ENCODE measurements at regions not wholly inside any gene's neighbourhood (a gene's known extent, or its start where the extent isn't known, plus 50 kb on each side); places are given as distances from the start of the nearest gene placed in this dataset.
"Not testable (repeated sequence)": the region's sequence is repeated elsewhere in the genome, so short reads cannot be mapped to it uniquely, and the experiment has no call there.

GRCh38 chr10:118805146-118805545, 50.4 kb upstream of the CACUL1 start:
- H3K36me3 ChIP-seq, result no peaks in the 10 kb centered on the region

DNA sequence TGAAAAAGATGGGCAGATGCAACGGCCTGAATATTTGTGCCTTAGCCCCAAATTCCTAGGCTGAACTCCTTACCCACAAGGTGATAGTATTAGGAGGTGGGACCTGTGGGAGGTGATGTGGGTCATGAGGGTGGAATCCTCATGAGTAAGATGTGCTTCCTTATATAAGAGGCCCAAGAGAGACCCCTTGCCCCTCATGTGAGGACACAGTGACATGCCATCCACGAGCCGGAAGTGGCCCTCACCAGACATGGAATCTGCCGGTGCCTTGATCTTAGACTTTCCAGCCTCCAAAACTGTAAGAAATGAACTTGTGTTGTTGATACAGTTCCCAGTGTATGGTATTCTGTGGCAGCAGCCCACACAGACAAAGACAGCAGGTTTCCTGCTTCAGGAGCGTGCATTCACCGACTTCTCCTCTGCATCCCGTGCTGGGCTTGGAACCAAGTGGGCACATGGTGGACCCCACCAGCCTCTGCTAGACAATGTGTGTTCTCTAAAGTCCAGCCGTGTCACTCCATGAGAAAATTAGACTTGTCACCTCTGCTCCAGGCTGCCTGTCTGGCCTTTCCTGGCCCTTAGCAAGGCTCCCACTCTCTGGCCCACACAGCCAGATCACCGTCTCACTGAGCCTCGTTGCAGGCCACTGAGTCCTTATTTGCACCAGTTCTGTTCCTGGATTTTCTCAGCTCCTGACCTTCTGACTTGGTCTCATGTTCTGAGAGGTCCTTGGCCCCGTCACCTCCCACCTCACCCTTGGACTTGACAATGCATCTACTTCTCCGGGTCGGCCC, 52.9 kb upstream of the CACUL1 start:
- TF ChIP-seq Cebpa-rat (IDR thresholded peaks at IDR 0.05), result no peak
- Histone ChIP-seq H3K27ac (no peak overlapping the region), H3K4me1 (peaks cover 8 to 22% (median 16%) of the 10 kb centered on the region in 10 experiments; a peak in 19 of 20 replicates), H4K20me1 (no peaks in the 10 kb centered on the region), H3K36me3 (no peaks in the 10 kb centered on the region), H3K9ac (no peak overlapping the region), H3K9me3 (replicated peaks in 1 of 11) (no peaks in the 10 kb centered on the region), H3K4me3 (no peak overlapping the region), H3K27me3 (no peaks in the 10 kb centered on the region), H3K4me2 (no peak overlapping the region)

More at GRCh38 chr10:118805146-118805545, 50.4 kb upstream of the CACUL1 start:
- Histone ChIP-seq H3K27me3 (no peaks in the 10 kb centered on the region), H3K4me3 (no peak overlapping the region), H3K4me2 (no peak overlapping the region), H3K4me1 (peaks cover 0 to 12% (median 9%) of the 10 kb centered on the region in 10 experiments; a peak in 16 of 20 replicates), H3K9ac (no peak overlapping the region), H3K27ac (no peak overlapping the region), H4K20me1 (no peaks in the 10 kb centered on the region), H3K9me3 (replicated peaks in 1 of 11) (no peaks in the 10 kb centered on the region)
- no peak for TF ChIP-seq Cebpa-rat (IDR thresholded peaks at IDR 0.05)

DNA sequence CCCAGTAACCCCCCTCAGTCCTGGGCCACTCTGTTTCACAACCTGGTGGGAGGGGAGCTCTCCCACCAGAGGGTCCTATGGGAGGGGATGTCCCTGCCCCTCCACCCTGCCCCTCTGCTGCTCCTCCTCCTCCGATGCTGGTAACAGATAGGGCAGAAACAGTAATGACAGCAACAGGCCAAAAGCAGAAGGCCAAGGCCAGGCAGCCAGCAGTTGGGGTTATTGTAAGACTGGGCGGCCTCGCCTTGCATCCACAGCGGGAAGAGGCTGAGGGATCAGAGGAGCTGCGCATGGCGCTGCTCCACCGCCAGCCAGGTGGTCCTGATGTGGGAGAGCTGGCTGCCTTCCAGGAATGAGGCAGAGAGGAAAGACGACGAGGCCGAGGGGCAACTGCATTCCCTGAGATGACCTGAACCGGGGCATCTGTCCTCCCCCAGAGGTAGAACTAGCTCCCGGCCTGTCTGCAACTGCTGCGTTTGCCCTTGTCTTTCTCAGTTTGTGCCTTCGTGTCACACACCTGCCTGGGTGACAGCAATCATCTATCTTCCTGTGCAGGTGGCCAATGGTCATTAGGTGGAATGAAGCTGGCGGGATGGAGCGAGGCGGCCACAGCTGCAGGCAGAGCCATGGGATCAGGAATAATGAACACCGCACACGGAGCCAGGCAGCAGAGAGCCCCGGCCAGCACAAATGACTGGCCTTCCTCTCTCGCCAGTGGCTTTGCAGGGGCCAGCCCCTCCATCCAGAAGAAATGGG, 54.0 kb upstream of the CACUL1 start:
- H3K4me1 ChIP-seq, result peaks cover 8 to 22% (median 16%) of the 10 kb centered on the region in 10 experiments; a peak in 19 of 20 replicates
- peak overlapping the region in 4 of 11 experiments; percentile 15 to 53 (median 22); a peak in 5 of 22 replicates for H3K4me2 ChIP-seq
- H3K27ac ChIP-seq, result no peak overlapping the region
- H3K9me3 ChIP-seq (replicated peaks in 1 of 11), result no peaks in the 10 kb centered on the region
- no peak overlapping the region for H3K4me3 ChIP-seq
- no peaks in the 10 kb centered on the region for H4K20me1 ChIP-seq
- no peak overlapping the region for H3K9ac ChIP-seq
- no peak for TF ChIP-seq Cebpa-rat (IDR thresholded peaks at IDR 0.05)
- no peaks in the 10 kb centered on the region for H3K27me3 ChIP-seq
- H3K36me3 ChIP-seq, result no peaks in the 10 kb centered on the region

- Histone ChIP-seq H3K36me3 (no peaks in the 10 kb centered on the region), H3K27ac (no peak overlapping the region), H3K4me2 (peak overlapping the region in 8 of 11 experiments; percentile 3 to 53 (median 16); a peak in 7 of 22 replicates), H3K4me1 (peaks cover 8 to 22% (median 16%) of the 10 kb centered on the region in 10 experiments; a peak in 19 of 20 replicates), H3K4me3 (no peak overlapping the region), H3K9ac (no peak overlapping the region), H3K9me3 (replicated peaks in 1 of 11) (no peaks in the 10 kb centered on the region), H4K20me1 (no peaks in the 10 kb centered on the region), H3K27me3 (no peaks in the 10 kb centered on the region)
- no peak for TF ChIP-seq Cebpa-rat (IDR thresholded peaks at IDR 0.05)
Measured at GRCh38 chr10:118809357-118810220, 54.8 kb upstream of the CACUL1 start.

- H3K4me2 ChIP-seq, result peak overlapping the region in 6 of 11 experiments; percentile 22 to 41 (median 38); a peak in 11 of 22 replicates
- H3K4me3 ChIP-seq, result no peak overlapping the region
- no peak overlapping the region for H3K27ac ChIP-seq
- H4K20me1 ChIP-seq, result no peaks in the 10 kb centered on the region
- H3K27me3 ChIP-seq, result no peaks in the 10 kb centered on the region
- H3K9ac ChIP-seq, result no peak overlapping the region
- H3K36me3 ChIP-seq, result no peaks in the 10 kb centered on the region
- no peaks in the 10 kb centered on the region for H3K9me3 ChIP-seq (replicated peaks in 1 of 11)
- TF ChIP-seq Cebpa-rat (IDR thresholded peaks at IDR 0.05), result no peak
- peaks cover 8 to 22% (median 16%) of the 10 kb centered on the region in 10 experiments; a peak in 19 of 20 replicates for H3K4me1 ChIP-seq
Measured at GRCh38 chr10:118810796-118811505, 56.2 kb upstream of the CACUL1 start.

DNA sequence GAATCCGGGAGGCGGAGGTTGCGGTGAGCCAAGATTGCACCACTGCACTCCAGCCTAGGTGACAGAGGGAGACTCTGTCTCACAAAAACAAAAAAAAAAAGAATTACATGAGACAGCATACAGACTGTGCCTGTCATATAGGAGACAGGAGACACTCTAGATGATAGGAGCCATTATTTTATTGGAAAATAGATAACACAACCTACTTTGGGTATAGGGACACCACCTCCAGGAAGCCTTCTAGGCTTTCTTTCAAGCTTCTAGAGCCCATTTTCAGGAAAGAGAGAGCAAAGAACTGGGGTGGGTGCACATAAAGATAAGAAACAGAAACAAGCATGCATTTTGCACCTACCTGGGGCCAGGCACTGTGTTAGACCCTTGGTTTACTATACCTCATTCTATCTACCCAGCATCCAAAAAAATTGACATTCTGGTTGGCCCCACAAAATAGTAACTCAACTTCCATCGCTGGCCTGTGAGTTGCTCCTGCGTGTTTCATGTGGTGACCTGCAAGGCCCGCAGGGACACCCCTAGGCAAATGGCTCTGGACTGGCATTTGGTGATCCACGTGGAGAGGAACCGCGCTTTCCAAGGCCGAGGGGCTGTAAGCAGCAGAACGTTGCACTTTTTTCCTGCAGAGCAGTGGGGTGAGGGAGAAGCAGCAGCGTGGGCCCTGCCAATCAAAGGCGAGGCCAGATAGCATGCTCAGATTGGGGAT, 57.1 kb upstream of the CACUL1 start:
- H3K9me3 ChIP-seq (replicated peaks in 1 of 11), result no peaks in the 10 kb centered on the region
- H3K4me1 ChIP-seq, result peaks cover 8 to 22% (median 16%) of the 10 kb centered on the region in 10 experiments; a peak in 19 of 20 replicates
- no peak overlapping the region for H3K9ac ChIP-seq
- H3K4me3 ChIP-seq, result no peak overlapping the region
- no peaks in the 10 kb centered on the region for H3K36me3 ChIP-seq
- no peaks in the 10 kb centered on the region for H3K27me3 ChIP-seq
- H3K4me2 ChIP-seq, result 0 out of 22 replicates have a peak overlapping the region, but pooled peaks of 1 of the 11 experiments have one; percentile 40
- H4K20me1 ChIP-seq, result no peaks in the 10 kb centered on the region
- no peak overlapping the region for H3K27ac ChIP-seq
- no peak for TF ChIP-seq Cebpa-rat (IDR thresholded peaks at IDR 0.05)

GRCh38 chr10:118812393-118812740, 57.6 kb upstream of the CACUL1 start:
- Histone ChIP-seq H3K27me3 (no peaks in the 10 kb centered on the region), H3K4me2 (no peak overlapping the region), H3K27ac (no peak overlapping the region), H3K4me1 (peaks cover 8 to 22% (median 16%) of the 10 kb centered on the region in 10 experiments; a peak in 19 of 20 replicates), H4K20me1 (no peaks in the 10 kb centered on the region), H3K9me3 (replicated peaks in 1 of 11) (no peaks in the 10 kb centered on the region), H3K36me3 (no peaks in the 10 kb centered on the region), H3K9ac (no peak overlapping the region), H3K4me3 (no peak overlapping the region)
- TF ChIP-seq Cebpa-rat (IDR thresholded peaks at IDR 0.05), result no peak

- H3K9ac ChIP-seq; H3K4me3 ChIP-seq; H3K27ac ChIP-seq; H3K4me2 ChIP-seq; H4K20me1 ChIP-seq; H3K27me3 ChIP-seq; H3K36me3 ChIP-seq; H3K9me3 ChIP-seq (replicated peaks in 1 of 11): not testable (repeated sequence)
- H3K4me1 ChIP-seq, result peaks cover 8 to 22% (median 16%) of the 10 kb centered on the region in 10 experiments; a peak in 19 of 20 replicates
Measured at GRCh38 chr10:118813001-118813400, 58.2 kb upstream of the CACUL1 start.

Measured in BLaER1 treated with 17β-estradiol and CSF1 and Interleukin-3, amounts not matched to agents 10 nM and 100 nM (cell line).